ENCODE measurements at regions not wholly inside any gene's neighbourhood (a gene's known extent, or its start where the extent isn't known, plus 50 kb on each side); places are given as distances from the start of the nearest gene placed in this dataset.

- no peaks in the 10 kb centered on the region for H3K36me3 ChIP-seq
- no peak for TF ChIP-seq CTCF (IDR thresholded peaks at IDR 0.05; ENCODE audit: low read depth, low read length)
- DNase-seq = no peak
- no peaks in the 10 kb centered on the region for H3K9me3 ChIP-seq
- no peaks in the 10 kb centered on the region for H3K4me1 ChIP-seq
- H3K27me3 ChIP-seq = no peaks in the 10 kb centered on the region
- no peak overlapping the region for H3K4me3 ChIP-seq (ENCODE audit: low read depth, low read length)
These were observed 215.6 kb downstream of the QKI start for GRCh38 chr6:163630096-163630495.
